GM19397 (cell line): ENCODE measurements at regions not wholly inside any gene's neighbourhood (a gene's known extent, or its start where the extent isn't known, plus 50 kb on each side); places are given as distances from the start of the nearest gene placed in this dataset.

ENCODE experiments used
- ATAC-seq: cut with Tn5 transposase; IDR thresholded peaks from one replicate; pipeline ENCODE4 v1.9.1; 2021; ENCODE audit warnings: mild to moderate bottlenecking, moderate library complexity; ENCODE audit not compliant: unreplicated experiment

GRCh38 chr12:107487011-107487680 lies 198.5 kb upstream of the PWP1 start:
- ATAC-seq = no peak

- no peak for ATAC-seq
These were observed 196.9 kb upstream of the PWP1 start for GRCh38 chr12:107488666-107489065.

GRCh38 chr12:107490010-107490409 lies 195.6 kb upstream of the PWP1 start:
- no peak for ATAC-seq

- ATAC-seq = no peak
These were observed 193.7 kb upstream of the PWP1 start for GRCh38 chr12:107491856-107492255.

GRCh38 chr12:107492393-107493134 lies 193.0 kb upstream of the PWP1 start:
- ATAC-seq = no peak

GRCh38 chr12:107493135-107493494 lies 192.5 kb upstream of the PWP1 start:
- no peak for ATAC-seq

GRCh38 chr12:107493666-107494065 lies 191.9 kb upstream of the PWP1 start:
- ATAC-seq = no peak

GRCh38 chr12:107494331-107494730 lies 191.3 kb upstream of the PWP1 start:
- no peak for ATAC-seq

- no peak for ATAC-seq
These were observed 190.0 kb upstream of the PWP1 start for GRCh38 chr12:107495604-107496003.

GRCh38 chr12:107497231-107497630 lies 188.4 kb upstream of the PWP1 start:
- no peak for ATAC-seq

GRCh38 chr12:107500307-107500706 lies 185.3 kb upstream of the PWP1 start:
- no peak for ATAC-seq

DNA sequence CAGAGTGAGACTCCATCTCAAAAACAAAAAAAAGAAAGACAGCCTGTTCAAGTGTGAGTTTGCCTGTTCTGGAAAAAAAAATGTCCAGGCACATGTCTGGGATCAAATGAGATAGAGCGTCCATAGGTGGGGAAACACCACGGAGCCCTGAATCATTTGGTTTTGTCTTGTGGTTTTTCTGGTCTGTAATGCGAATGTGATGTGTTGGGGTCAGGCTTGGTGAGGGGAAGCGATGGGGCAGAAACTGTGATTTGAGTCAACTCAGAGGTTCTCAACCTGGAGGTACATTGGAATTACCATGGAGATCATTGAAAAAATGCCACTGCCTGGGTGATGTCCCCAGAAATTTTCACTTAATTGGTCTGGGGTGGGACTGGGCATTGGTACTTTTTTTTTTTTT lies 183.9 kb upstream of the PWP1 start:
- no peak for ATAC-seq

- ATAC-seq = no peak
These were observed 182.3 kb upstream of the PWP1 start for GRCh38 chr12:107503129-107503855.

DNA sequence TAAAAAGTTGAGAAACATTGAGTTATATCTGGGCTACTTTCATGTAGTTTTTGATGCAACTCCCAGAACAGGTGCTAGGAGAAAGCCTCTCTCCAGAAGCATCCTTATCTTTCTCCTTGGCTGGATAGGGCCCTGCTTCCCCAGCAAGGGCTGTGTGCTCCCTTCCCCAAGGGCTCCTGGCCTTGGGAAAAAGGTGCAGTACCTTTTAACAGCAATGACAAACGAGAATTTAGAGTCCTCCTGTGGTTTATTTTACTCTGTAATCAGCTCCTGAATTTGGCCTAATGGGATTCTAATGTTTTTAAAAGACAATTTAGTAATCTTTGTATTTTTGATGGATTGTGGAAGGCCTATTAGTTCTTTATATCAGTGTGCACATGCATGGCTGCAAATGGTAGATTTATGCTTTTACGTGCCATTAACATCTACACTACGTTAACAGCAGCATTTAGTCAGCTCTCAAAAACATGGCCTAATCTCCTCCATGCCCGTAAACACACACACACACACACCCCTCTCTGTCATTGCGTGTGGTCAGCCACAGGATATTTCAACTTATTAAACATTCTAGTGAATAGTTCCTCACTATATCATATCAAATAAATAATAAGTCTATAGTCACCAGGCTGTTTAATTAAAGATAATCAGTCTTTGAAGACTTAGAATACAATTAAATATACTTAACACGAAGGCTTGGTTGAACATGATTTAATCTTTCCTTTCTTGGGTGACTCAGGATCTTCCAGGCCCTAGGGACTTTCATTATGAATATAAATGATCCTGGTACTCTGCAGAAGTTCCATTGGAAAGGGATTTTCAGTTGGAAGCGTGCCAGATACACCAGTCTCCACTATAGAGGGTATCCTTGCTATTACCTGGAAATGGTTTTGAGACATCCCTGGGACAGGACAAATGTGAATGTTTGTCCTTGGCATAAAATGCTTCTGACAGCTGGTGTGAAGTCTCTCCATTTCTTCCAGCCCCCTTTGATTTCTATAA lies 181.4 kb upstream of the PWP1 start:
- no peak for ATAC-seq

- ATAC-seq = no peak
These were observed 176.2 kb upstream of the PWP1 start for GRCh38 chr12:107509421-107509820.

- no peak for ATAC-seq
These were observed 175.4 kb upstream of the PWP1 start for GRCh38 chr12:107510211-107510610.

DNA sequence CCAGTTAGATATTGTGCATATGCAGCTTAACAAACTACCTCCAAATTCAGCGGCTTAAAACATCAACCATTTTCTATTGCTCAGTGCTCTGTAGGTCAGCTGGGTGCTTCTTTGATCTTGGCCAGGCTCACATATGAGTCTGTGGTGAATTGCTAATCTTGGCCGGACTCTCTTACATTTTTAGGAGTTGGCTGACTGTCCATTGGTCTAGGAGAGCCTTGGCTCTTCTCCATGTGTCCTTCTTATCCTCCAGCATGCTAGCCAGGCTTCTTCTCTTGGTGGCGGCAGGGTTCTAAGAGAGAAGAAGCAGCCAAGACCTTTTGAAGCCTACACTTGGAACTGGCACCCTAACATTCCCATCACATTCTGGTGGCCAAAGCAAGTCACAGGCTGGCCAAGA lies 174.3 kb upstream of the PWP1 start:
- ATAC-seq = no peak

GRCh38 chr12:107512391-107512790 lies 173.2 kb upstream of the PWP1 start:
- ATAC-seq = no peak

- no peak for ATAC-seq
These were observed 172.4 kb upstream of the PWP1 start for GRCh38 chr12:107513184-107513583.

GRCh38 chr12:107513636-107514400 lies 171.8 kb upstream of the PWP1 start:
- ATAC-seq = no peak
